ENCODE measurements at regions not wholly inside any gene's neighbourhood (a gene's known extent, or its start where the extent isn't known, plus 50 kb on each side); places are given as distances from the start of the nearest gene placed in this dataset.

DNA sequence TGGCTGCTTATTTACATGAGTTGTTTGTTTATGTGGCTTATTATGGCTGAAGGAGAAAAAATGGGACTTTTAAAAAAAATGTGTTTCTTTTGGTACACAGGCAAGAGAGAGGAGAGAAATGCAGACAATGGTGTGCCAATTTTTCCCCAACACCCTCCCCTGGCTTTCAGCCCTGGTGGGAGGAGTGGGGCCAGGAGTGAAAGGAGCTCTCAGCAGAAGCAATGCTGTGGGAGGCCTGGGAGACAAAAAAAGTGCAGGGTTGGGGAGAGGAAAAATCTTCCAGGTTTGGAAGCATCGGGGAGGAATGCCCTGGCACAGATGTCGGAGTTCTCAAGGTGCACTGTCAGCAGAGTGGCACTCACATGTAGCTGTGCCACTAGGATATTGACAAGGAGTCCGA lies 117.7 kb upstream of the FOXB1 start:
- no peak for TF ChIP-seq IRF2 (CRISPR knock-in tag; IDR thresholded peaks at IDR 0.05)
- TF ChIP-seq FOSL2 (CRISPR knock-in tag; IDR thresholded peaks at IDR 0.05): no peak
- TF ChIP-seq SMC3 (IDR thresholded peaks at IDR 0.05; ENCODE audit: low read length): no peak
- TF ChIP-seq FIP1L1 (IDR thresholded peaks at IDR 0.05; ENCODE audit: borderline replicate concordance, insufficient read depth, low read depth, low read length): no peak
- TF ChIP-seq, protein P1, sequence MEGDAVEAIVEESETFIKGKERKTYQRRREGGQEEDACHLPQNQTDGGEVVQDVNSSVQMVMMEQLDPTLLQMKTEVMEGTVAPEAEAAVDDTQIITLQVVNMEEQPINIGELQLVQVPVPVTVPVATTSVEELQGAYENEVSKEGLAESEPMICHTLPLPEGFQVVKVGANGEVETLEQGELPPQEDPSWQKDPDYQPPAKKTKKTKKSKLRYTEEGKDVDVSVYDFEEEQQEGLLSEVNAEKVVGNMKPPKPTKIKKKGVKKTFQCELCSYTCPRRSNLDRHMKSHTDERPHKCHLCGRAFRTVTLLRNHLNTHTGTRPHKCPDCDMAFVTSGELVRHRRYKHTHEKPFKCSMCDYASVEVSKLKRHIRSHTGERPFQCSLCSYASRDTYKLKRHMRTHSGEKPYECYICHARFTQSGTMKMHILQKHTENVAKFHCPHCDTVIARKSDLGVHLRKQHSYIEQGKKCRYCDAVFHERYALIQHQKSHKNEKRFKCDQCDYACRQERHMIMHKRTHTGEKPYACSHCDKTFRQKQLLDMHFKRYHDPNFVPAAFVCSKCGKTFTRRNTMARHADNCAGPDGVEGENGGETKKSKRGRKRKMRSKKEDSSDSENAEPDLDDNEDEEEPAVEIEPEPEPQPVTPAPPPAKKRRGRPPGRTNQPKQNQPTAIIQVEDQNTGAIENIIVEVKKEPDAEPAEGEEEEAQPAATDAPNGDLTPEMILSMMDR (CRISPR knock-in tag; IDR thresholded peaks at IDR 0.05): no peak
- no peak for TF ChIP-seq POLR2A (IDR thresholded peaks at IDR 0.05; ENCODE audit: insufficient read depth in 1 of 2, low read depth in 2 of 2, low read length in 2 of 2)
- no peak for TF ChIP-seq ZBTB8A (CRISPR knock-in tag; IDR thresholded peaks at IDR 0.05; ENCODE audit: borderline replicate concordance, low read depth)
- TF ChIP-seq, protein P2, sequence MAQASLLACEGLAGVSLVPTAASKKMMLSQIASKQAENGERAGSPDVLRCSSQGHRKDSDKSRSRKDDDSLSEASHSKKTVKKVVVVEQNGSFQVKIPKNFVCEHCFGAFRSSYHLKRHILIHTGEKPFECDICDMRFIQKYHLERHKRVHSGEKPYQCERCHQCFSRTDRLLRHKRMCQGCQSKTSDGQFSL (CRISPR knock-in tag; IDR thresholded peaks at IDR 0.05): no peak
- no peak for TF ChIP-seq ZFP36 (IDR thresholded peaks at IDR 0.05; ENCODE audit: borderline replicate concordance, low read depth, low read length, partially characterized antibody)
- TF ChIP-seq MTA1 (CRISPR knock-in tag; IDR thresholded peaks at IDR 0.05; ENCODE audit: borderline replicate concordance): no peak
- TF ChIP-seq, protein P3, sequence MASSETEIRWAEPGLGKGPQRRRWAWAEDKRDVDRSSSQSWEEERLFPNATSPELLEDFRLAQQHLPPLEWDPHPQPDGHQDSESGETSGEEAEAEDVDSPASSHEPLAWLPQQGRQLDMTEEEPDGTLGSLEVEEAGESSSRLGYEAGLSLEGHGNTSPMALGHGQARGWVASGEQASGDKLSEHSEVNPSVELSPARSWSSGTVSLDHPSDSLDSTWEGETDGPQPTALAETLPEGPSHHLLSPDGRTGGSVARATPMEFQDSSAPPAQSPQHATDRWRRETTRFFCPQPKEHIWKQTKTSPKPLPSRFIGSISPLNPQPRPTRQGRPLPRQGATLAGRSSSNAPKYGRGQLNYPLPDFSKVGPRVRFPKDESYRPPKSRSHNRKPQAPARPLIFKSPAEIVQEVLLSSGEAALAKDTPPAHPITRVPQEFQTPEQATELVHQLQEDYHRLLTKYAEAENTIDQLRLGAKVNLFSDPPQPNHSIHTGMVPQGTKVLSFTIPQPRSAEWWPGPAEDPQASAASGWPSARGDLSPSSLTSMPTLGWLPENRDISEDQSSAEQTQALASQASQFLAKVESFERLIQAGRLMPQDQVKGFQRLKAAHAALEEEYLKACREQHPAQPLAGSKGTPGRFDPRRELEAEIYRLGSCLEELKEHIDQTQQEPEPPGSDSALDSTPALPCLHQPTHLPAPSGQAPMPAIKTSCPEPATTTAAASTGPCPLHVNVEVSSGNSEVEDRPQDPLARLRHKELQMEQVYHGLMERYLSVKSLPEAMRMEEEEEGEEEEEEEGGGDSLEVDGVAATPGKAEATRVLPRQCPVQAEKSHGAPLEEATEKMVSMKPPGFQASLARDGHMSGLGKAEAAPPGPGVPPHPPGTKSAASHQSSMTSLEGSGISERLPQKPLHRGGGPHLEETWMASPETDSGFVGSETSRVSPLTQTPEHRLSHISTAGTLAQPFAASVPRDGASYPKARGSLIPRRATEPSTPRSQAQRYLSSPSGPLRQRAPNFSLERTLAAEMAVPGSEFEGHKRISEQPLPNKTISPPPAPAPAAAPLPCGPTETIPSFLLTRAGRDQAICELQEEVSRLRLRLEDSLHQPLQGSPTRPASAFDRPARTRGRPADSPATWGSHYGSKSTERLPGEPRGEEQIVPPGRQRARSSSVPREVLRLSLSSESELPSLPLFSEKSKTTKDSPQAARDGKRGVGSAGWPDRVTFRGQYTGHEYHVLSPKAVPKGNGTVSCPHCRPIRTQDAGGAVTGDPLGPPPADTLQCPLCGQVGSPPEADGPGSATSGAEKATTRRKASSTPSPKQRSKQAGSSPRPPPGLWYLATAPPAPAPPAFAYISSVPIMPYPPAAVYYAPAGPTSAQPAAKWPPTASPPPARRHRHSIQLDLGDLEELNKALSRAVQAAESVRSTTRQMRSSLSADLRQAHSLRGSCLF (CRISPR knock-in tag; IDR thresholded peaks at IDR 0.05; ENCODE audit: borderline replicate concordance): no peak
